Kidney epithelial cell (primary cell): ENCODE measurements at regions not wholly inside any gene's neighbourhood (a gene's known extent, or its start where the extent isn't known, plus 50 kb on each side); places are given as distances from the start of the nearest gene placed in this dataset.

ENCODE experiments used
- DNase-seq: peaks from one replicate; pipeline ENCODE4 v3.0.0-alpha.2; 2010; ENCODE audit warnings: low read depth
- H3K27me3 ChIP-seq: 2 replicates; pipeline ENCODE4 v1.6.0; 2011; ENCODE audit warnings: low read length; ENCODE audit not compliant: control insufficient read depth, insufficient read depth
- H3K36me3 ChIP-seq: 2 replicates; pipeline ENCODE4 v1.5.1; 2011; ENCODE audit warnings: low read length; ENCODE audit not compliant: control insufficient read depth, insufficient read depth
- H3K4me3 ChIP-seq: 2 replicates; pipeline ENCODE4 v1.5.1; 2011; ENCODE audit warnings: low read depth, mild to moderate bottlenecking, control low read depth, low read length
- CTCF ChIP-seq: IDR thresholded peaks from 2 replicates; pipeline ENCODE4 v1.5.1; 2011; ENCODE audit warnings: mild to moderate bottlenecking, moderate library complexity, low read length, control low read depth, inconsistent platforms; ENCODE audit not compliant: insufficient read depth, poor library complexity, severe bottlenecking

- H3K27me3 ChIP-seq, result no peaks in the 10 kb centered on the region
- H3K36me3 ChIP-seq, result no peaks in the 10 kb centered on the region
- no peak for DNase-seq
- H3K4me3 ChIP-seq, result no peak overlapping the region
- TF ChIP-seq CTCF, result no peak
Observed at GRCh38 chr14:98666545-98666944, 605.5 kb downstream of the BCL11B start.

- no peak for TF ChIP-seq CTCF
- no peaks in the 10 kb centered on the region for H3K36me3 ChIP-seq
Observed at GRCh38 chr14:98682033-98682432, 590.0 kb downstream of the BCL11B start.

GRCh38 chr14:98682726-98683125 is 589.3 kb downstream of the BCL11B start:
- Histone ChIP-seq H3K36me3 (no peaks in the 10 kb centered on the region), H3K4me3 (no peak overlapping the region), H3K27me3 (no peaks in the 10 kb centered on the region)
- DNase-seq, result no peak
- no peak for TF ChIP-seq CTCF

More at GRCh38 chr14:98682033-98682432, 590.0 kb downstream of the BCL11B start:
- H3K4me3 ChIP-seq, result no peak overlapping the region
- no peak for DNase-seq
- H3K27me3 ChIP-seq, result no peaks in the 10 kb centered on the region

- Histone ChIP-seq H3K36me3 (no peaks in the 10 kb centered on the region), H3K4me3 (no peak overlapping the region), H3K27me3 (no peaks in the 10 kb centered on the region)
- no peak for DNase-seq
- no peak for TF ChIP-seq CTCF
Observed at GRCh38 chr14:98684468-98684867, 587.5 kb downstream of the BCL11B start.

- TF ChIP-seq CTCF, result no peak
- no peak for DNase-seq
- H3K36me3 ChIP-seq, result no peaks in the 10 kb centered on the region
- no peaks in the 10 kb centered on the region for H3K27me3 ChIP-seq
- H3K4me3 ChIP-seq, result no peak overlapping the region
Observed at GRCh38 chr14:98685725-98686124, 586.3 kb downstream of the BCL11B start.

- H3K36me3 ChIP-seq, result no peaks in the 10 kb centered on the region
- H3K27me3 ChIP-seq, result no peaks in the 10 kb centered on the region
- no peak overlapping the region for H3K4me3 ChIP-seq
- TF ChIP-seq CTCF, result no peak
- DNase-seq, result no peak
Observed at GRCh38 chr14:98688446-98688845, 583.6 kb downstream of the BCL11B start.
